DND-41 (cell line): ENCODE measurements at regions not wholly inside any gene's neighbourhood (a gene's known extent, or its start where the extent isn't known, plus 50 kb on each side); places are given as distances from the start of the nearest gene placed in this dataset.

ENCODE experiments used
- CTCF ChIP-seq: IDR thresholded peaks from 2 replicates; pipeline ENCODE4 v1.5.1; 2012; ENCODE audit warnings: borderline replicate concordance, low read length, moderate library complexity, mild to moderate bottlenecking; ENCODE audit not compliant: poor library complexity, severe bottlenecking; ENCODE audit errors: extremely low read depth
- EZH2 ChIP-seq: IDR thresholded peaks from 3 replicates; pipeline ENCODE4 v1.6.1; 2012; ENCODE audit warnings: borderline replicate concordance, low read depth, mild to moderate bottlenecking, moderate library complexity, low read length, inconsistent platforms; ENCODE audit not compliant: severe bottlenecking

- no peak for TF ChIP-seq CTCF
- no peak for TF ChIP-seq EZH2
These were observed 78.8 kb upstream of the LCLAT1 start for GRCh38 chr2:30368258-30368657.
